GM21447 (cell line): ENCODE measurements at regions not wholly inside any gene's neighbourhood (a gene's known extent, or its start where the extent isn't known, plus 50 kb on each side); places are given as distances from the start of the nearest gene placed in this dataset.

ENCODE experiments used
- ATAC-seq: cut with Tn5 transposase; IDR thresholded peaks from one replicate; pipeline ENCODE4 v1.9.1; 2021; ENCODE audit not compliant: unreplicated experiment

GRCh38 chr14:58942516-58942915 lies 246.0 kb upstream of the DAAM1 start:
- ATAC-seq = no peak

- ATAC-seq = no peak
These were observed 244.0 kb upstream of the DAAM1 start for GRCh38 chr14:58944343-58944967.

- ATAC-seq = no peak
These were observed 243.5 kb upstream of the DAAM1 start for GRCh38 chr14:58944968-58945356.

- ATAC-seq = no peak
These were observed 242.0 kb upstream of the DAAM1 start for GRCh38 chr14:58946431-58946830.

- ATAC-seq = no peak
These were observed 241.3 kb upstream of the DAAM1 start for GRCh38 chr14:58947156-58947555.

- ATAC-seq = no peak
These were observed 240.5 kb upstream of the DAAM1 start for GRCh38 chr14:58947814-58948445.

- no peak for ATAC-seq
These were observed 237.9 kb upstream of the DAAM1 start for GRCh38 chr14:58950555-58950954.

GRCh38 chr14:58951143-58951542 lies 237.3 kb upstream of the DAAM1 start:
- ATAC-seq = no peak

GRCh38 chr14:58954052-58954451 lies 234.4 kb upstream of the DAAM1 start:
- ATAC-seq = peak; percentile 38

GRCh38 chr14:58954901-58955861 lies 233.3 kb upstream of the DAAM1 start:
- peak; percentile 42 for ATAC-seq

- no peak for ATAC-seq
These were observed 227.3 kb upstream of the DAAM1 start for GRCh38 chr14:58961045-58961731.

- ATAC-seq = no peak
These were observed 224.4 kb upstream of the DAAM1 start for GRCh38 chr14:58963873-58964597.

- ATAC-seq = no peak
These were observed 223.9 kb upstream of the DAAM1 start for GRCh38 chr14:58964598-58964928.

- ATAC-seq = no peak
These were observed 222.9 kb upstream of the DAAM1 start for GRCh38 chr14:58965601-58966000.

- ATAC-seq = no peak
These were observed 221.5 kb upstream of the DAAM1 start for GRCh38 chr14:58966997-58967396.

GRCh38 chr14:58969951-58970751 lies 218.3 kb upstream of the DAAM1 start:
- no peak for ATAC-seq

- ATAC-seq = no peak
These were observed 216.0 kb upstream of the DAAM1 start for GRCh38 chr14:58972233-58973017.

- no peak for ATAC-seq
These were observed 211.1 kb upstream of the DAAM1 start for GRCh38 chr14:58977366-58977765.

- ATAC-seq = no peak
These were observed 210.1 kb upstream of the DAAM1 start for GRCh38 chr14:58978343-58978742.
